Renal cortex interstitium (tissue), 11 donors: ENCODE measurements at regions not wholly inside any gene's neighbourhood (a gene's known extent, or its start where the extent isn't known, plus 50 kb on each side); places are given as distances from the start of the nearest gene placed in this dataset.

Experiments
- DNase-seq, 11 donors: peaks; one replicate each; pipeline ENCODE4 v3.0.0-alpha.2; 2013; ENCODE audit warnings: low read depth in 9 of 11, low spot score in 4 of 11; ENCODE audit errors: extremely low read depth in 1 of 11

- no peak for DNase-seq
Observed at GRCh38 chr5:33369485-33370465, 71.0 kb upstream of the TARS1 start.

GRCh38 chr5:33370466-33370859, 70.3 kb upstream of the TARS1 start:
- DNase-seq: no peak

GRCh38 chr5:33371660-33372059, 69.1 kb upstream of the TARS1 start:
- DNase-seq: no peak

- no peak for DNase-seq
Observed at GRCh38 chr5:33372721-33373472, 67.9 kb upstream of the TARS1 start.

GRCh38 chr5:33375900-33376299, 64.9 kb upstream of the TARS1 start:
- DNase-seq: no peak

- no peak for DNase-seq
Observed at GRCh38 chr5:33379757-33380156, 61.0 kb upstream of the TARS1 start.

- no peak for DNase-seq
Observed at GRCh38 chr5:33381243-33381642, 59.5 kb upstream of the TARS1 start.
